ENCODE measurements at regions not wholly inside any gene's neighbourhood (a gene's known extent, or its start where the extent isn't known, plus 50 kb on each side); places are given as distances from the start of the nearest gene placed in this dataset.
"Not testable (repeated sequence)": the region's sequence is repeated elsewhere in the genome, so short reads cannot be mapped to it uniquely, and the experiment has no call there.

DNA sequence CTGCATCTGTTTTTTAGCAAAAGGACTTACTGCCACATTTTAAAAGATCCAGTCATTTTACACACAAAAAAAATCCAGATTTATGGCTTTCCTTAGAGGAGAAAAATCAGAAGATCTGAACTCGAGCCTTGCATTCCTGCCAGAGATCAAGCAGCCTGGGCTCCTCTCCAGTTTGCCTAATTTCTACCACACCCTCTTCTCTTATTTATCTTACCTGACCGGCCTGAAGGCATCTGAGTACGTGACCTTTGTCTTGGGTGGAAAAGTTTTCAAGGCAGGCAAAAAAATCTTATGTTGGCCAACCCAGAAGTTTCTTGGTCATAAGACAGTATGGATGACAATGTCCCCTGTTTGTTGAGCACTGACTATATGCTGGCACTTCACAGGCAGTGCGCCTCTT lies 60.3 kb downstream of the CHRD start:
- no peak for DNase-seq

DNA sequence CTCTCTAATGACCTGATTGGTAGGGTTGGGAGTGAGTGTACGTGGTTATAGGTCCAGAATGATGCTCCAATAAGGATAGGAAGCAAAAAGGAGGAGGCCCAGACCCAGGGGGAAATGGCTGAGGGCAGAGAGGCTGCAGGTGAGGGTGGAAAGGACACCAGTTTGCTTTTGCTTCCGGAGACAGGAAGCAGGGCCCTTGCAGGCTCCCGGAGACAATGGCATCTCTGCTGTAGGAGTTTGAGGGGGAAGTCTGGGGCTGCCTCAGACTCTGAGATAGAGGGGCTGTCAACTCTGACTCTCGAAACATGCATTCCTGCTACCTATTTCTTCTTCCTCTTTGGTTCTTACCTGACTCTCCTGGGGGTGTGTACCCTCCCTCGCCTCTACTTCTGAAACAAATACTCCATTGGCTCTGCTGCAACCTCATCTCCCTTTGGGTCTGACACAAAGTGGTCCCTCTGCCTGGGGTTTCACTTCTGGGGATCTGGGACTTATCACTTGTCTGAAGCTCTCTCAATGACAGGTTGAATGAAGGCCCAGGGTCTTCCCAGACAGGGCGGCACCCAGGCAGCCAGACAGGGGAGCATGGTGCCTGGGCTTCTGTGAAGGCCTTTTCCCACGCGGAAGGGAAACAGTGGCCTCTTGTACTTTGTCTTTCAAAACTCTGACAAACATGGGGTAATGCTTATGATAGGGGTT lies 61.5 kb downstream of the CHRD start:
- DNase-seq, result peak; percentile 49

DNA sequence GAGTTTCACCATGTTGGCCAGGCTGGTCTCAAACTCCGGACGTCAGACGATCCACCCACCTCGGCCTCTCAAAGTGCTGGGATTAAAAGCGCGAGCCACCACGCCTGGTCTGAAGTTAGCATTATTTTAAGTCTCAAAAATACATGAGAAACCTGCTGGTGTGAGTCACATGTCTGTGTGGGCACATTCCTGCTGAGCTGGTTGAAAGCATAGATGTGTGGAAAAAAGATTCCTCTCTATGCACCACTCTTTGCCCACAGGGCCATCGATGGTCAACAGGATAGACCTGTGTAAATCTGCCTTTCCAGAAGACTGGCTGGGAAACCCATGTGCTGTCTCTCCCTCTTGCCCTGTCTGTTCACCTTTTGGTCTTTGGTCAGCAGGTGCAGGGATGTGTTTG lies 63.5 kb downstream of the CHRD start:
- DNase-seq, result no peak

DNA sequence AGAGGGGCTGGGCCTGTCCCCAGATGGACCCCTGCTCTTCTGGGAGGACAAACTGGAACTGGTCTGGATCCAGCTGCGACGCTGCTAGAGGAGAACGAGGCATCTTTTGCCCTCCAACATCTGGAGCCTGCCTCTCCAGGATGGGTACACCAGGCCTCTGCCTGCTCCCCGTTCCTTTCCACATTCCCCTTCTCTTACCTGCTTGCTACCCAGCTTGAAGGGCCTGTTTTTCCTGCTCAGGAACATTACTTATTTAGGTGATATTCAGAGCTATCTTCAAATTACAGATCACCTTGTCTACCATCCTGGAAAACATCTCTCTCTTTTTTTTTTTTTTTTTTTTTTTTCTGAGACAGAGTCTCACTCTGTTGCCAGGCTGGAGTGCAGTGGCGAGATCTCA lies 64.0 kb downstream of the CHRD start:
- DNase-seq, result no peak

DNA sequence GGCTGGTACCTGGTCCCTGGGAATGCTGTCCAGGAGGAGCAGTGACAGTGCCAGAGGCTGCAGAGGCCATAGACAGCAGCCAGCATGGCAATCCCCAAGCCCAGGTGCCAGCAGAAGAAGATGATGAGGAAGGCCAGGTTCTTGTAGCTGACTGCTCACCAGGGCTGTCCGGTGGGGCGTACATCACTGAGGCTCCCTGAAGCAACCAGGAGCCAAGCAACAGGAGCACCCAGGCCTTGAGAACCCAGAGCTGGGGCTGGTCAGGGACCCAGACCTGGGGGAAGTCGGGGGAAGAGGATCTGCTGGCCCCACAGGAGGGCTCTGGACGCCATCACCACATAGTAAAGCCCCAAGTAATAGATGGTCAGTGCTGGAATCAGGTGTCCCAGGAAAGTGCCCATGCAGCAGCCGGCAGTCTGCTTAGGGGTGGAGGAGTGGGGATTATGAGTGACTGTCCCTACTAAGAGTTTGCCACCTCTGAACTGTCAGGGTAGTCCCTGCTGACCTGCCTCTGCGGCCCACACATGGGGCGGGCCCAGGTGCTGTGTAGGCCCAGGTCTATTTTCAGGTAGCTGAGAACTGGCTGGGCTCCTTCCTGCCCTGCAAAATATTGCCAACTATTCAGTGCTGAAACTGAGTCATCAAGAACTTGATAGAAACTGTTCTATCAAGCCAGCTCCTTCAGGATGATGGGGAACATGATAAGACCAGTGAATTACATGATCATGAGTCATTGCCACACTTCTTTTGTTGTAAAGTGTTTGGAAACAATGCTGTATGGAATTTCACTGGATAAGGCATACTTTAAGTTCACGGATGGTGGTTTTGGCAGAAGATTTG lies 68.7 kb downstream of the CHRD start:
- DNase-seq, result peak; percentile 97

DNA sequence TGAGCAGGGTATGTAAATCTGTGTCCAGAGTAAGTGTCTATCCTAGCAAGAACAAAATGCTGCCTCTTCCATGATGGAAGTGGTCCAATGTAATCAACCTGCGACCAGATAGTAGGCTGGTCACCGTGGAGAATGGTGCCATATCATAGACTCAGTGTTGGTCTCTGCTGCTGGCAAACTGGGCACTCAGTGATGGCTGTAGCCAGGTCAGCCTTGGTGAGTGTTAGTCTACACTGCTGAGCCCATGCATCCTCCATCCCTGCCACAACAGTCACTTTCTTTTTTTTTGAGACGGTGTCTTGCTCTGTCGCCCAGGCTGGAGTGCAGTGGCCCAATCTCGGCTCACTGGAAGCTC lies 69.3 kb downstream of the CHRD start:
- DNase-seq, result no peak

DNA sequence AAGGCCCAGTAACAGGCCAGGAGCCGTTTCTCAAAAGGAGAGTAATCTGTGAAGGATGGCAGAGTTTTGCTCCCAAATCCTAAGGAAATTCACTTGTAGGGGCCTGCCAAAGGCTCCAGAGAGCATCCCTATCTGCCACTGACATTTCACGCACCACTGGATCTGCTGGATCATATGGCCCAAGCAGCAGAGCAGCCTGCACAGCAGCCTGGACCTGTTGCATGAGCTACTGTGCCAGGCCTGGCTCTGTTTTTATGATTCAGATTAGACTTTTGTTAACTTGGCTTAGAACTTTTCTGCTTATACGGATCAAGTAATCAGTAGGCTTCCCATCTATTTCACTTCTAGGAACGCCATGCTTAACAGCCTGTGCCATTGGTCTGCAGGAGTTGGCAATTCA lies 70.7 kb downstream of the CHRD start:
- no peak for DNase-seq

DNA sequence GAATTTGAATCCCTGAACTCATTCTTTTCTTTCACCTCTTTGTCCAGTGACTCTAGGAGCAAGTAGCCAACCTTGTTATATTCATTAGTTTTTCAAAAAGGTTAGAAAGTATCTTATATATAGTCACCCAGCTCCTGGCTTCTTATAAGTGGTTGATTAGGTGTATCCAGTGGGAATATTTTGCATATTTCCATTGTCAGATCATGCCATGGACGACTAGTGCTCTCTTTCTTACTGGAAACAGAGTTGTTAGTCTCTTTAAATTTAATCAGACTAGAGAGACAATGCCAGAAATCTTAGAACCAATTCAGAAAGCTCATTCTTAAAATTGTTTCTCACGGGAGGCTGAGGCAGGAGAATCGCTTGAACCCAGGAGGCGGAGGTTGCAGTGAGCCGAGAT lies 73.4 kb downstream of the CHRD start:
- DNase-seq, result no peak

DNA sequence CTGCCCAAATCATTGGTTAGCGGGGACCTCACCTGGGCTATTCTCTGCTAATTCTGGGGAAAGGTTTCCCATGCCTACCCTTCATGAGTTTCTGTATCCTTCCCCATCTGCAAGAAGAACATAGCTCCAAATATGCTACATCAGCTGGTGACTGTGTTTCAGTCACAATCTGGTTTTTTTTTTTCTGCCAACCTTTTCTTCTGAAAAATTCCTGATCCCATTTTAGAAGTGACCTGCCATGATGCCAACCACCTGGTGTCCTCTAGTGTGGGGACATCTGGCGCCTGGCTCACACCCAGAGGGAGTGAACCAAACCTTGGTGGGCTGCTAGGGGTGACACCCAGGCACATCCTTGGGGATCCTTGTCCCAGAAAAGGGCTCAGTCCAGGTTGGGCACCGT lies 76.1 kb downstream of the CHRD start:
- no peak for DNase-seq

DNA sequence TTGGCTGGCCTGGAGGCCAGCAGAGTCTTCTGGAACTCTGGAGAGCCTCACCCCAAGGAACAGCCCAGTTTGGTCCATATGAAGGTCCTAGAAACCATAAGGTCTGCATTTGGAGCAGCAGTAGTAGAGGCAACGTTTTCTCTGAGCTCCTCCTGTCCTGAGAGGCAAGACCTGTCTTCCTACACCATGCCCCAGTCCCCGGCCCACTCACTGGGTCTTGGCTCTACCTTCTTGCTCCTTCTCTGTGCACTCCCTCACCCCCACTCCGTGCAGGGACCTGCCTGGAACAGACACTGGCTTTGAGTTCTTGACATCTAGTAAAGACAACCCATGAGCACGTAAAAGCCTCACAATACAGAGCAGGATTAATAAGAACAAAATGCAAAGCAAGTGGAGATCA lies 76.6 kb downstream of the CHRD start:
- DNase-seq, result no peak

DNA sequence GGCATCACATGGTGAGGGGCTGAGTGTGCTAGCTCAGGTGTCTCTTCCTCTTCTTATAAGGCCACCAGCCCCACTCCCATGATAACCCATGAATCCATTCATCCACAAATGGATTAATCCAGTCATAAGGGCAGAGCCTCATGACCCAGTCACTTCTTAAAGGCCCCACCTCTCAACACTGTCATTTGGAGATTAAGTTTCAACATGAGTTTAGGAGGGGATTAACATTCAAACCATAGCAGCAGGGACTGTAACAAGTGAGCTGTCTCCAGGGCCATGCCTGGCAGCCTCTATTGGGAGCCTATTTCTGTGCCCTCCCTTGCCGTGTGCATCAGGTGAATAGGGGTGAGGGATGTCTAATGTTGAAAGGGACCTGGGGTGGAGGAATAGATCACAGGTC lies 77.5 kb downstream of the CHRD start:
- DNase-seq, result no peak

DNA sequence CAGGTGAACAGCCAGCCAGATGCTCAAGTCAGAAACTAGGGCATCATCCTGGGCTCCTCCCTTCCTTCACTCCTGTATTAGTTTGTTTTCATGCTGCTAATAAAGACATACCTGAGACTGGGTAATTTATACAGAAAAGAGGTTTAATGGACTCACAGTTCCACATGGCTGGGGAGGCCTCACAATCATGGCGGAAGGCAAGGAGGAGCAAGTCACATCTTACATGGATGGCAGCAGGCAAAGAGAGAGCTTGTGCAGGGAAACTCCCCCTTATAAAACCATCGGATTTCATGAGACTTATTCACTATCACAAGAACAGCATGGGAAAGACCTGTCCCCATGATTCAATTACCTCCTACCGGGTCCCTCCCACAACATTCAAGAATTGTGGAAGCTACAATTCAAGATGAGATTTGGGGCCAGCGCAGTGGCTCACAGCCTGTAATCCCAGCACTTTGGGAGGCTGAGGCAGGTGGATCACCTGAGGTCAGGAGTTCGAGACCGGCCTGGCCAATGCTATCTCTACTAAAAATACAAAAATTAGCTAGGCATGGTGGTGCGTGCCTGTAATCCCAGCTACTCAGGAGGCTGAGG lies 78.0 kb downstream of the CHRD start:
- not testable (repeated sequence) for DNase-seq

DNA sequence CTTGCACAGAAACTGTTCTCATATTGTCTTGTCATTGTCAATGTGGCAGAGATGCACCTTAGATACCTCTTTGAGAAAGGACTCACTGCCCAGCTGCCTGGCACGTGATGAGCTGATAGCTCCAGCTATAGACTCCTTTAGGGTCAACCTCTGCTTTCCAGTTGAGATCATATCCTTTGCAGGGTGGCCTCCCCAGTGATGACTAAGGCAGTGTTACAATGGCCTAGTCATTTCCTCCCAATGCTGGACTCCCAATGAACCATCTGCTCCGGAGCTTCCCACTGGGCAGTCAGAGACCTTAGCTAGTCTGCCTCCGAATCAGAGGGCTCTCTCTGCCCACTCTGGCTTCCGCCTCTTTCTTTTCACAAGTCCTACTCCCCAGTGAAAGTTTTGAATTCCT lies 79.5 kb downstream of the CHRD start:
- DNase-seq, result peak; percentile 99

DNA sequence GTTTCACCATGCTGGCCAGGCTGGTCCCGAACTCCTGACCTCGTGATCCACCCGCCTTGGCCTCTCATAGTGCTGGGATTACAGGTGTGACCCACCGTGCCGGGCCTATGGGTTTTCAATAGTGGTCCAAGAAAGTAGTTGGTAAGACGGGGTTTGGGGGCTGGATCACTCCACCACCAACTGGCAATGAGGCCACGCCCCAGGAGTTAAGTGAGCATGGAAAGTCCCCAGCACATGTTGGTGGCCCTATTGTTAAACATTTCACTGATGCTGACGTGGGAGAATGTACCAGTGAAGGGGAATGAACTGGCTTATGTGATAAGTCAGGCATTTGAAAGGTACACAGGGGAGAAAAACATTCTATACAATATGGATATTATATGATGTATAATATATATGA lies 80.4 kb downstream of the CHRD start:
- peak; percentile 59 for DNase-seq

DNA sequence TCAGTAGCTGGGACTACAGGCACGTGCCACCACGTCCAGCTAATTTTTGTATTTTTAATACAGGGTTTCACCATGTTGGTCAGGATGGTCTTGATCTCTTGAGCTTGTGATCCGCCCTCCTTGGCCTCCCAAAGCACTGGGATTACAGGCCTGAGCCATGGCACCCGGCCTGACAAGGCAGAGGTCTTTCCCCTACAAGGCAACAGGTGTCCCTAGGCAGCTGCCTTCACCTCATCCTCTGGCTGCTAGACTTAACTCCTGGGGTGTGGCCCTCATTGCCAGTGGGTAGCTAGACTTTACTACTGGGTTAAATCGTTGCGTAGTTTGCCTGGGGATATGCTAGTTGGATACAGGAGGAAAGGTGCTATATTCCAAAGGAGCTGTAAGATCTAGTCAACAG lies 81.4 kb downstream of the CHRD start:
- DNase-seq, result no peak

DNA sequence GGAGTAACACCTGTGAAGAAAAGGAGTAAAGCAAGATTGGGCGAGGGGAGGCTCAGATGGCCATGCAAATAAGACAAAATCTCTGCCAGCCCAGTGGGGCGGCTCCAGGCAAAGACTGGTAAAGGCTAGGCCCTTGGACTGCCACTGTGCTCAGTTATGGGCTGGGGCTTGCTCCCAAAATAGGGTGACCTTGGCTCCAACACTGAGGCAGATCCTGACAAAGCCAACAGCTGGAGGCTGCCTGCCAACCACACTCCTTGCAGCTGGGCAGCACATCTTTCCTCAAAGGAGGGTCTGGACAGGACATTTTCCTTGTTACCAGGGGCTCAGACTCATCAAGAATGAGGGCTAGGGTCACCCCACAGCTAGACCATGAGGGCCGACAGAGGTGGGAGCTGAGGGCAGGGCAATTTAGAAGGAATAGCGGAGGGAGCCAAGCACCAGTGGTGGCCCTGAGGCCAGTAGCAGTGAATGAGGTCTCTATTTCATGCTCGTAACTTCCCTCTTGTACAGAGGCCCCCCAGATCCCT lies 86.1 kb downstream of the CHRD start:
- DNase-seq, result no peak

DNA sequence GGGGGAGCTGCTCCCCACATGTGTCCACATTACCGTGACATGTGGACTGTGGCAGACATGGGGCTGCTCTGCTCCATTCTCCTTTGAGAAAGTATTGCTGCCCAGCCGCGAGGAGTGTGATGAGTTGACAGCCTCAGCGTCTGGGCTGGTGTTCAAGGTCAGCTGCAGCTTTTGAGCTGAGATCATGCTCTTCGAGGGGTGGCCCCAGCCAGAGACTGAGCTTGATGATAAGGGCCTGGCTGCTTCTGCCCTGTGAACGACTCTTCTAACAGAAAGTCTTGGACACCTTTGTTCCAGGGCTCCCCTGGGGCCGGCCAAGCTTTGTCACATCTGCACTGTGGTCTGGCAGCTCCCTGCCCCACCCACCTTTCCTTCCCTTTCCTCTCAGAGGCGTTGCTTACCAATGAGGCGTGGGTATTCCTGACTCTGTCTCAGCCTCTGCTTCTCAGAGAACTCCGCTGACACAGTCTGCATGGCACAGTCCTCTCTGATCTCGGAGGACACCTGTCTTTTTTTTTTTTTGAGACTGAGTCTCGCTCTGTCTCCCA lies 86.6 kb downstream of the CHRD start:
- peak; percentile 56 for DNase-seq

DNA sequence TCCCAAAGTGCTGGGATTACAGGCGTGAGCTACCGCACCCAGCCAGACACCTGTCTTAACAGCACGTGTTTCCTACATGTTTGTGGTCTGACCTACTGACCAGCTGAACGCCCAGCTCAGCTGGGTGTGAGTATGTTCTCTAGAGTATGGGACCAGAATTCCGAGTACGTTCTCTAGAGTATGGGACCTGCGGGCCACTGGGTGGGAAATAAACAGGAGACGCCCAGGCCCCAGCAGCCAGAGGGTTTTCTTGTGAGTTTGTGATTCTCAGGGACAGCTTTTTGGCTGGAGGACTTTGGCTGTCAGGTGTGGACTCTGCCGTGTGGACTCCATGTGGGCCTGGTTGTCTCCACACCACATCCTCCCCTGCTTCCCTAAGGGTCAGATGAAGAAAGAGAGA lies 87.3 kb downstream of the CHRD start:
- no peak for DNase-seq

DNA sequence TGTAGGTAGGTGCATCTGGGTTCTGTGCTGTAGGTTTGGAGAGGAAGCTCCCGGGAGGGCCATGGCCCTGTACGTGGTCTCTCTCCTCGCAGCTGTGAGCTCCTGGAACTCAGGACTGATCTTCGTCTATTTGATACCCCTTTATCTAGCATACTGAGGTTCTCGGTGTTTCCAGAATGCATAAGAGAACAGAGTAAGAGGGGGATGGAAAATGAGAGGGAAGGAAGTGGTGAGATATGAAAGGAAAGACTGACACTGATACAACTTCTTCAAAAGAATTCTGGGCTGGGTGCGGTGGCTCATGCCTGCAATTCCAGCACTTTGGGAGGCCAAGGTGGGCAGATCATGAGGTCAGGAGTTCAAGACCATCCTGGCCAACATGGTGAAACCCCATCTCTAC lies 90.7 kb downstream of the CHRD start:
- DNase-seq, result no peak

DNA sequence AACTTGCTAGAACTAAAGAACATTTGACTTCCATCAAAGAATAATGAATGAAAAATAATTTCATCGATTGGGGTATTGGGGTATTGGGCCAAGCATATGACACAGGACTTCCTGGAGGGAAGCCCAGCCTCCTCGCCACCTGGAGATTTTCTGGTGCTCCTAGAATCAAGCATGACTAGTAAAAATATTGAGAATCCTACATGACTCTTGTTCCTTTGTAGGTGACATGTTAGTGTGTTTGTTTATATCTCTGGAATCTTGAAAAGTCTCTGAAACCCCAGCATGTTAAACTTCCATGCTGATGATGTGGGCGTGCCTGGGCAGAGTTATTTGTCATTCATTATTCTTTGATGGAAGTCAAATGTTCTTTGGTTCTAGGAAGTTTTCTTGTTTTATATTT lies 90.1 kb upstream of the EPHB3 start:
- no peak for DNase-seq

DNA sequence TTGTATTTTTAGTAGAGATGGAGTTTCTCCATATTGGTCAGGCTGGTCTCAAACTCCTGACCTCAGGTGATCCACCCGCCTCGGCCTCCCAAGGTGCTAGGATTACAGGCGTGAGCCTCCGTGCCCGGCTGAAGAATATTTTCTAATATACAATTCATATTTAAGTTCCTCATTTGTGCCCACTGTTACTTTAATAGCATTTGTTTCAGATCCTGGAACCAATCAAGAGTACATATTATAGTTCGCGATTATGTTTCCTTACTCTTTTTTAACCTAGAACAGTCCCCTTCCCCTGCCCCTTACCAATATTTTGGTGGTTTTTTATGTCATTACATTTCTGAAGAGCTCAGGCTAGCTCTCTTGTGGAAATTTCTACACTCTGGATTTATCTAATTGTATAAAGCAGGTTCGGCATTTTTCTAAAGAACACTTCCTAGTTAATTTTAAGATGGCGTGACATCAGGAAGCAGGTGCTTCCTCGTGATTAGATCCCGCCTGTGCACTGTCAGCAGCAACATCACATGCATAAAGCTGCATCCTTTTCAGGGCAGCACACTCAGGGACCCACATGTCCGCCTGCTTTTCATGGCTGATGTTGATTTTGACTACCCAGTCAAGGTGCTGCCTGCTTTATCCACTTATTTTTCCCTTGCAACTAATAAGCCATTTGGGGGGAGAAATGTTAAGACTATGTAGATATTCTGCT lies 88.7 kb upstream of the EPHB3 start:
- peak; percentile 98 for DNase-seq

DNA sequence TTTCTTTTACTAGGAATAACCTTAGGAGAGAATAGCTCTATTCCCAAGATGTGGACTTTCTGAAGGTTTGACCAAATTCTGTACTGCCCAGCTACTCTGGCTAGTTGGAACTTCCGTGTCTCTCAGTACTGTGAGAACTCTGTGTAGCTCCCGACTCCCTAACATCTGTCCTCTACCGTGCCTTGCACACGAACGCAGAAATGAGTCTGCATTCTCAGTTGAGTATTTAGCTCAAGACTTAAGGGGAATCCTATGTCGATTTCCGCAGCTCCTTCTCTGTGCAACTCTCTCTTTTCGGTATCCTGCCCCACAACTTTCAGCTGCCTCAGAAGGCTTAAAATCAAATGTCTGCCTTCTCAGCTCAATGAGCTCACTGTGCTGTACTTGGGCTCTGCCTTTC lies 86.7 kb upstream of the EPHB3 start:
- no peak for DNase-seq

DNA sequence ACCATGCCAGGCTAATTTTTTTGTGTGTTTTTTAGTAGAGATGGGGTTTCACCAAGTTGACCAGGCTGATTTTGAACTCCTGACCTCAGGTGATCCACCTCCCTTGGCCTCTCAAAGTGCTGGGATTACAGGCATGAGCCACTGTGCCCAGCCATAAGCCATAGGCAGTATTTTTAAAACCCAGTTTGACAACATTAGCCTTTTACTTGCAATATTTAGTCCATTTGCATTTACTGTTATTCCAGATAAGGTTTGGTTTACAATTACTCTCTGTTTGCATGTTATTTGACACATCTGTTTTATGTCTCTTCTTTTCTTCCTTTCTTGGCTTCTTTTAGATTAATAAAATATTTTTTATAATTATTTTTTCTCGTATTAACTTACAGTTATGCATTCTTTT lies 83.6 kb upstream of the EPHB3 start:
- DNase-seq, result no peak
